Heart right ventricle (tissue), 16 donors: ENCODE measurements at regions not wholly inside any gene's neighbourhood (a gene's known extent, or its start where the extent isn't known, plus 50 kb on each side); places are given as distances from the start of the nearest gene placed in this dataset.

Source experiments
- ATAC-seq, 8 donors: fragments of 200-7000 bp; cut with Tn5 transposase; one replicate each; pipeline ENCODE4 v1.9.1; 2020; ENCODE audit warnings: mild to moderate bottlenecking in 8 of 8, moderate library complexity in 8 of 8, moderate number of reproducible peaks in 1 of 8
- DNase-seq, 2 donors: peaks; one replicate each; pipeline ENCODE4 v3.0.0-alpha.2; 2020
- H3K27ac ChIP-seq, 10 donors: fragments of 200-600 bp; sonication (generic) in 2 of 10; one replicate each; pipeline versions ENCODE4 v1.5.0 to v1.8.0; 2020 to 2022; ENCODE audit warnings: mild to moderate bottlenecking in 3 of 10
- H3K27me3 ChIP-seq, 7 donors: fragments of 200-600 bp; one replicate each; pipeline ENCODE4 v1.8.0; 2021 to 2022; ENCODE audit warnings: mild to moderate bottlenecking in 2 of 7
- H3K36me3 ChIP-seq, 9 donors: fragments of 200-600 bp; sonication (generic) in 1 of 9; one replicate each; pipeline versions ENCODE4 v1.5.0 to v1.8.0; 2020 to 2022; ENCODE audit warnings: mild to moderate bottlenecking in 2 of 9
- H3K4me1 ChIP-seq, 9 donors: fragments of 200-600 bp; sonication (generic) in 1 of 9; one replicate each; pipeline versions ENCODE4 v1.5.0 to v1.8.0; 2020 to 2022; ENCODE audit warnings: mild to moderate bottlenecking in 4 of 9
- H3K4me3 ChIP-seq, 10 donors: fragments of 200-600 bp; sonication (generic) in 2 of 10; one replicate each; pipeline versions ENCODE4 v1.5.0 to v1.8.0; 2020 to 2022; ENCODE audit warnings: mild to moderate bottlenecking in 7 of 10, moderate library complexity in 2 of 10
- H3K9me3 ChIP-seq, 11 donors: fragments of 200-600 bp in 10 of 11; sonication (generic) in 2 of 11; one replicate each; pipeline versions ENCODE4 v1.5.0 to v1.8.0; 2013 to 2022; ENCODE audit warnings: mild to moderate bottlenecking in 2 of 11, control low read depth in 1 of 11, moderate library complexity in 1 of 11
- WGBS, 2 donors: extraction: QIAGEN DNeasy Blood & Tissue Kit; methylation state at CpG; one replicate each; pipeline ENCODE4 v1.1.7; 2013; ENCODE audit warnings: inconsistent platforms in 1 of 2; 5-methylcytosine and 5-hydroxymethylcytosine counted together
- intact Hi-C, 10 donors: fragments of 100-400 bp; cut with DNase I; formaldehyde crosslinking; loops; one replicate each; pipeline versions ENCODE4 v1.11.1 to v1.14.2; 2022
- TF ChIP-seq, protein P1 (sequence below), 9 donors: fragments of 200-600 bp; sonication (generic) in 2 of 9; IDR thresholded peaks; one replicate each; pipeline versions ENCODE4 v1.5.0 to v1.8.0; 2021 to 2022; ENCODE audit warnings: antibody characterized with exemption in 9 of 9, mild to moderate bottlenecking in 5 of 9, moderate library complexity in 1 of 9
- donor health status: Arrhythmogenic right ventricular cardiomyopathy.
- donor health status: ischemic (EF 13 %, LVEDD 7.1; RV severe dilation, severe dysfunction).
- donor health status: healthy with polysubstance abuse.
- donor health status: DM: no; HTN: yes; CAD: no.
- donor health status: DM: no; HTN: no; CAD: no.
- donor health status: ischemic (EF 25% LVEDD 6.9; RV normal size, moderate dysfunction).
- donor health status: ischemic (EF 25% LVEDD 5.7; RV mildly dilated, moderate dysfunction).
- donor health status: healthy.
- donor health status: DM: yes; HTN: yes; CAD: no.
- donor health status: Ischemic cardiomyopathy.
- donor health status: ischemic (EF 35%, LVEDD 5.7; RV mildly dilated, moderate dysfunction).
- donor health status: nonischemic (EF 11% LVEDD 7.7; RV severe dilation, severe dysfunction).
- donor health status: DM: yes; HTN: yes; CAD: no.
- donor health status: PGD.
- donor health status: ischemic (EF 29% LVEDD 5.4; RV normal size, mild dysfunction).
- donor health status: nonischemic (EF 23%, LVEDD 6.1; RV moderate dilation, normal function).

DNA sequence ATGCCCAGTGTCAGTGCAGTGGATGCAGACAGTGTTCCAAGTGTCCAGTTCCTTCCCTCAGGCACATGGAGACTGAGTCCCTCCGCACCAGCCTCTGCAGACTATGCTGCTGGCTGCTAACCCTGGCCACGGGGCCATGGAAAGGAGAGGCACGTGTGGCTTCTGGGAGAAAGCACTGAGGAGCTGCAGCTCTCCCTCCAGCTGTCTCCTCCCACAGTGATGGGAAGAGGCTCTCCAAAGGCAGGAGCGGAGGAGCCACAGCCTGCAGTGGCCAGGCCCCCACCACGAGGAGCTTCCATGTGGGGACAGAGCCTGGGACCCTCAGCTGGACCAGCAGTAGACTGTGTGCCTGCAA lies 141.1 kb downstream of the NDUFA10 start:
- Histone ChIP-seq H3K27me3 (peaks cover 0 to 16% (median 0%) of the 10 kb centered on the region in 7 donors), H3K4me3 (no peak overlapping the region), H3K9me3 (peaks cover 0 to 54% (median 24%) of the 10 kb centered on the region in 11 donors), H3K4me1 (peaks cover 0 to 12% (median 9%) of the 10 kb centered on the region in 9 donors), H3K36me3 (no peaks in the 10 kb centered on the region), H3K27ac (no peak overlapping the region)
- 94 to 96% methylated on average over 5 of the region's 5 CpGs for WGBS, 2 donors
- TF ChIP-seq, protein P1, sequence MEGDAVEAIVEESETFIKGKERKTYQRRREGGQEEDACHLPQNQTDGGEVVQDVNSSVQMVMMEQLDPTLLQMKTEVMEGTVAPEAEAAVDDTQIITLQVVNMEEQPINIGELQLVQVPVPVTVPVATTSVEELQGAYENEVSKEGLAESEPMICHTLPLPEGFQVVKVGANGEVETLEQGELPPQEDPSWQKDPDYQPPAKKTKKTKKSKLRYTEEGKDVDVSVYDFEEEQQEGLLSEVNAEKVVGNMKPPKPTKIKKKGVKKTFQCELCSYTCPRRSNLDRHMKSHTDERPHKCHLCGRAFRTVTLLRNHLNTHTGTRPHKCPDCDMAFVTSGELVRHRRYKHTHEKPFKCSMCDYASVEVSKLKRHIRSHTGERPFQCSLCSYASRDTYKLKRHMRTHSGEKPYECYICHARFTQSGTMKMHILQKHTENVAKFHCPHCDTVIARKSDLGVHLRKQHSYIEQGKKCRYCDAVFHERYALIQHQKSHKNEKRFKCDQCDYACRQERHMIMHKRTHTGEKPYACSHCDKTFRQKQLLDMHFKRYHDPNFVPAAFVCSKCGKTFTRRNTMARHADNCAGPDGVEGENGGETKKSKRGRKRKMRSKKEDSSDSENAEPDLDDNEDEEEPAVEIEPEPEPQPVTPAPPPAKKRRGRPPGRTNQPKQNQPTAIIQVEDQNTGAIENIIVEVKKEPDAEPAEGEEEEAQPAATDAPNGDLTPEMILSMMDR (IDR thresholded peaks at IDR 0.05), result no peak
- DNase-seq, result no peak
- no peak for ATAC-seq
- intact Hi-C loops, result loop anchor here in 4 of 10 donors (5.0 to 10.0 kb wide), 2 partner anchors 847 to 849 kb away; no protein-coding TSS in a partner anchor

GRCh38 chr2:239883326-239884050 lies 141.7 kb downstream of the NDUFA10 start:
- 89 to 94% methylated on average over 12 of the region's 12 CpGs for WGBS, 2 donors
- H3K27me3 ChIP-seq, result peaks cover 0 to 16% (median 0%) of the 10 kb centered on the region in 7 donors
- H3K4me3 ChIP-seq, result no peak overlapping the region
- peaks cover 0 to 56% (median 24%) of the 10 kb centered on the region in 11 donors for H3K9me3 ChIP-seq
- DNase-seq (no peak), ATAC-seq (no peak)
- H3K4me1 ChIP-seq, result peaks cover 0 to 12% (median 9%) of the 10 kb centered on the region in 9 donors
- intact Hi-C loops, result loop anchor here in 4 of 10 donors (5.0 to 10.0 kb wide), 2 partner anchors 846 to 849 kb away; no protein-coding TSS in a partner anchor
- H3K36me3 ChIP-seq, result no peaks in the 10 kb centered on the region
- H3K27ac ChIP-seq, result no peak overlapping the region
- TF ChIP-seq, protein P1 (IDR thresholded peaks at IDR 0.05), result no peak

- intact Hi-C loops, result loop anchor here in 4 of 10 donors (5.0 to 10.0 kb wide), 2 partner anchors 845 to 848 kb away; no protein-coding TSS in a partner anchor
- ATAC-seq (no peak), DNase-seq (no peak)
- no peak overlapping the region for H3K27ac ChIP-seq
- no peaks in the 10 kb centered on the region for H3K36me3 ChIP-seq
- 80 to 84% methylated on average over 4 of the region's 4 CpGs for WGBS, 2 donors
- TF ChIP-seq, protein P1 (IDR thresholded peaks at IDR 0.05), result no peak
- H3K9me3 ChIP-seq, result peaks cover 0 to 56% (median 24%) of the 10 kb centered on the region in 11 donors
- no peak overlapping the region for H3K4me3 ChIP-seq
- H3K4me1 ChIP-seq, result peaks cover 0 to 12% (median 9%) of the 10 kb centered on the region in 9 donors
- H3K27me3 ChIP-seq, result peaks cover 0 to 16% (median 0%) of the 10 kb centered on the region in 7 donors
Measured at GRCh38 chr2:239882781-239883180, 142.4 kb downstream of the NDUFA10 start.

DNA sequence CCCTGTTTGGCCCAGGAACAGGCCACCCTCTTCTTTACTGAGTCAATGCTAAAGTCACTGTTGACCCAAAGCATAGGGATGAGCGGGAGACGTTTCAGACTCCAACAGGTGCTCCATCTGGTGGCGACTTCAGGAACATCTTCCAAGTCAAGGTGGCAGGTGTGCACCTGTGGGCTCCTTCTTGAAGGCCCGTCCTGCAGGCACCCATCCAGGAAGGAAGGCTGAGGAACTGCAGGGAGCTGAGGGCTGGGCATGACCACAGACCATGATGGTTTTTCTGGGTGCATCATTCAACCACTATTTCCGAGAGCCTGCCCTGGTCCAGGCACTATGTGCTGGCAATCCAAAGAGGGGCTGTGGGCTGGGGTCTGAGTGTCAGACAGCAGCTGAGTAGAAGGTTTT lies 142.8 kb downstream of the NDUFA10 start:
- TF ChIP-seq, protein P1 (IDR thresholded peaks at IDR 0.05), result peak; percentile 21 to 74 (median 66)
- DNase-seq, result peak in 1 of 2 donors; percentile 41
- intact Hi-C loops, result loop anchor here in 4 of 10 donors (5.0 to 10.0 kb wide), 2 partner anchors 845 to 848 kb away; no protein-coding TSS in a partner anchor
- peaks cover 0 to 12% (median 9%) of the 10 kb centered on the region in 9 donors for H3K4me1 ChIP-seq
- no peaks in the 10 kb centered on the region for H3K36me3 ChIP-seq
- H3K4me3 ChIP-seq, result no peak overlapping the region
- peaks cover 0 to 16% (median 0%) of the 10 kb centered on the region in 7 donors for H3K27me3 ChIP-seq
- peak overlapping the region in 1 of 10 donors; percentile 25 for H3K27ac ChIP-seq
- peaks cover 0 to 51% (median 24%) of the 10 kb centered on the region in 11 donors for H3K9me3 ChIP-seq
- WGBS, 2 donors, result 31 to 32% methylated on average over 5 of the region's 5 CpGs
- ATAC-seq, result peak; percentile 58 to 87 (median 68)
